GM10248 (cell line): ENCODE measurements at regions not wholly inside any gene's neighbourhood (a gene's known extent, or its start where the extent isn't known, plus 50 kb on each side); places are given as distances from the start of the nearest gene placed in this dataset.
"Not testable (repeated sequence)": the region's sequence is repeated elsewhere in the genome, so short reads cannot be mapped to it uniquely, and the experiment has no call there.

Source experiments
- CTCF ChIA-PET: fragments of 300-600 bp; sonication (Branson Sonifier 250); formaldehyde crosslinking; extraction: SDS; loops from one replicate; lab custom pipeline; 2021; ENCODE audit warnings: antibody characterized with exemption; lab: Yijun Ruan, JAX
- POLR2A ChIA-PET: fragments of 350-650 bp; sonication (Branson Sonifier 250); formaldehyde crosslinking; extraction: SDS; loops from one replicate; lab custom pipeline; 2020; ENCODE audit warnings: antibody characterized with exemption; lab: Yijun Ruan, JAX
- DNase-seq: peaks from one replicate; pipeline ENCODE4 v3.0.0; 2012; ENCODE audit errors: extremely low spot score
- TF ChIP-seq, protein P1 (sequence below): IDR thresholded peaks from 2 replicates; pipeline ENCODE4 v1.5.1; 2012; ENCODE audit warnings: mild to moderate bottlenecking, low read depth; ENCODE audit errors: extremely low read depth, missing control alignments, control extremely low read depth

- CTCF ChIA-PET: no interaction called here
- no peak for DNase-seq
- TF ChIP-seq, protein P1, sequence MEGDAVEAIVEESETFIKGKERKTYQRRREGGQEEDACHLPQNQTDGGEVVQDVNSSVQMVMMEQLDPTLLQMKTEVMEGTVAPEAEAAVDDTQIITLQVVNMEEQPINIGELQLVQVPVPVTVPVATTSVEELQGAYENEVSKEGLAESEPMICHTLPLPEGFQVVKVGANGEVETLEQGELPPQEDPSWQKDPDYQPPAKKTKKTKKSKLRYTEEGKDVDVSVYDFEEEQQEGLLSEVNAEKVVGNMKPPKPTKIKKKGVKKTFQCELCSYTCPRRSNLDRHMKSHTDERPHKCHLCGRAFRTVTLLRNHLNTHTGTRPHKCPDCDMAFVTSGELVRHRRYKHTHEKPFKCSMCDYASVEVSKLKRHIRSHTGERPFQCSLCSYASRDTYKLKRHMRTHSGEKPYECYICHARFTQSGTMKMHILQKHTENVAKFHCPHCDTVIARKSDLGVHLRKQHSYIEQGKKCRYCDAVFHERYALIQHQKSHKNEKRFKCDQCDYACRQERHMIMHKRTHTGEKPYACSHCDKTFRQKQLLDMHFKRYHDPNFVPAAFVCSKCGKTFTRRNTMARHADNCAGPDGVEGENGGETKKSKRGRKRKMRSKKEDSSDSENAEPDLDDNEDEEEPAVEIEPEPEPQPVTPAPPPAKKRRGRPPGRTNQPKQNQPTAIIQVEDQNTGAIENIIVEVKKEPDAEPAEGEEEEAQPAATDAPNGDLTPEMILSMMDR: no peak
- POLR2A ChIA-PET: no interaction called here
Measured at GRCh38 chrX:140157611-140158010, 192.3 kb upstream of the CXorf66 start.

GRCh38 chrX:140157143-140157542 is 191.8 kb upstream of the CXorf66 start:
- CTCF ChIA-PET: no interaction called here
- POLR2A ChIA-PET: no interaction called here
- TF ChIP-seq, protein P1: no peak
- DNase-seq: no peak

- TF ChIP-seq, protein P1: no peak
- ChIA-PET CTCF (no interaction called here), POLR2A (no interaction called here)
- DNase-seq: no peak
Measured at GRCh38 chrX:140151316-140151715, 186.0 kb upstream of the CXorf66 start.

- POLR2A ChIA-PET: no interaction called here
- TF ChIP-seq, protein P1: no peak
- CTCF ChIA-PET: interaction anchor here (1.2 to 1.5 kb wide), 3 partner anchors 8 to 88 kb away, joined by 3 to 4 read pairs (median 4); no protein-coding TSS in a partner anchor
- DNase-seq: no peak
Measured at GRCh38 chrX:140149761-140150160, 184.4 kb upstream of the CXorf66 start.

- ChIA-PET POLR2A (no interaction called here), CTCF (interaction anchor here (1.3 to 2.1 kb wide), 4 partner anchors 9 to 84 kb away, joined by 4 to 13 read pairs (median 8); no protein-coding TSS in a partner anchor)
- TF ChIP-seq, protein P1: peak; percentile 47
- peak; percentile 34 for DNase-seq
Measured at GRCh38 chrX:140141444-140142029, 176.2 kb upstream of the CXorf66 start.

GRCh38 chrX:140138492-140138891 is 173.2 kb upstream of the CXorf66 start:
- DNase-seq, CTCF ChIA-PET, POLR2A ChIA-PET: not testable (repeated sequence)

GRCh38 chrX:140138065-140138464 is 172.7 kb upstream of the CXorf66 start:
- CTCF ChIA-PET, POLR2A ChIA-PET, DNase-seq: not testable (repeated sequence)

- ChIA-PET POLR2A (no interaction called here), CTCF (no interaction called here)
- TF ChIP-seq, protein P1: no peak
- DNase-seq: no peak
Measured at GRCh38 chrX:140132937-140133336, 167.6 kb upstream of the CXorf66 start.
